Fibroblast of skin of scalp (primary cell): ENCODE measurements at regions not wholly inside any gene's neighbourhood (a gene's known extent, or its start where the extent isn't known, plus 50 kb on each side); places are given as distances from the start of the nearest gene placed in this dataset.
"Not testable (repeated sequence)": the region's sequence is repeated elsewhere in the genome, so short reads cannot be mapped to it uniquely, and the experiment has no call there.

Experiments
- DNase-seq: peaks from one replicate; pipeline ENCODE4 v3.0.0-alpha.2; 2013

DNA sequence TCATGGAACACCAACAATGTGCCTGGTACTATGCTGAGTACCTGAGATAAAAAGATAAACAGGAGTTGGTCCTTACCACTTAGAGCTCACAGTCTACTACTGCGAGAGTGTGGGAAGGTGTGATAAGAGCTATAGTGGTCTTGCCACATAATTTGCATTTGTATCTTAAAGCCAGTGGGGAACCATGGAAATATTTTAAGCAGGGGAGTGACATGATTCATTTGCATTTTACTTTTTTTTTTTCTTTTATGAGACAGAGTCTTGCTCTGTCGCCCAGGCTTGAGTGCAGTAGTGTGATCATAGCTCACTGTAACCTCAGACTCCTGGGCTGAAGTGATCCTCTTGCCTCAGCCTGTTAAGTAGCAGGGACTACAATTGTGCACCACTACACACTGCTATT lies 54.2 kb upstream of the FAM72C start:
- not testable (repeated sequence) for DNase-seq

DNA sequence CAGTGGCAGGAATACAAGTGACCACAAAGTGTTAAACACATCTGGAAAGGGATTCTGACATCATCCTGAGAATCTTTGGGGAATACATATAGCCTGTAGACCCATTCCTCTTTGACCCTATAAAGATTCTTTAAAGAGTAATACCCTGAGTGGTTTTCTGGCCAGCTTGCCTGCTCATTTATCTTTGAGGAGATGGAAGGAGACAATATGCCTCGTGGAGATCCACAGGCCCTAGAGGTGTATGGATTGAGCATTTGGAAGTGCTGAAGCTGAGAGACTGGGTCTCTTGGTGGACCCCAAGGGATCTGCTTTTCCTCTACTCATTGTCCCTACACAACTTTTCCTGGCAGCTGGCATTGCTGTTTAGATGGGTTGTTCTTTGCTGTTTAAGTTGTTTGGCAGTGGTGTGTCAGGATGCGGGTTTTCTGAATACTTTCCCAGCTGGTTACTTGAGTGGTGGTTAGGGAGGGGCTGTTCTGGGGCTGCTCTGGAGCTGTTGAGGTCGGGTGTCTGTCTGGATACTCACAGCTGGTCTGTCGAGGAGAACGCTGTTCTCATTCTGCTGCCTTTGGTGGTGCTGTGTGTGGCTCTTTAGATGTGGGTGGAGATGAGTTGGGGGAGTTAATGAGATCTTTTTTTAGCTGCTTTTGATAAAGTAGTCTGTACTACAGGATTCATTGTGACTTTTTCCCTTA lies 50.1 kb upstream of the FAM72C start:
- not testable (repeated sequence) for DNase-seq
